Keratinocyte (primary cell): ENCODE measurements at regions not wholly inside any gene's neighbourhood (a gene's known extent, or its start where the extent isn't known, plus 50 kb on each side); places are given as distances from the start of the nearest gene placed in this dataset.

Source experiments
- DNase-seq: peaks from one replicate; pipeline ENCODE4 v3.0.0-alpha.2; 2011; ENCODE audit warnings: low read depth, missing footprints, low spot score
- FAIRE-seq: peaks from 2 replicates; lab custom pipeline; 2011; peaks lifted over from hg19 to GRCh38; lab: Jason Lieb, UNC
- H2AFZ ChIP-seq: 2 replicates; pipeline ENCODE4 v1.6.0; 2012; ENCODE audit warnings: low read length, control low read depth, inconsistent platforms; ENCODE audit not compliant: control insufficient read depth
- H3K27ac ChIP-seq: 2 replicates; pipeline ENCODE4 v1.5.1; 2011; ENCODE audit warnings: low read length; ENCODE audit not compliant: control insufficient read depth, insufficient read depth
- H3K27me3 ChIP-seq: 3 replicates; pipeline ENCODE4 v1.6.0; 2011; ENCODE audit warnings: low read length; ENCODE audit not compliant: control insufficient read depth, insufficient read depth; ENCODE audit errors: extremely low read depth
- H3K36me3 ChIP-seq, 2 experiments: 2 replicates in 1 of 2; 3 replicates in 1 of 2; pipeline ENCODE4 v1.5.1; 2011; ENCODE audit warnings: low read length in 2 of 2, mild to moderate bottlenecking in 1 of 2; ENCODE audit not compliant: control insufficient read depth in 2 of 2, insufficient read depth in 2 of 2; ENCODE audit errors: extremely low read depth in 1 of 2
- H3K4me1 ChIP-seq: 3 replicates; pipeline ENCODE4 v1.5.1; 2011; ENCODE audit warnings: low read length; ENCODE audit not compliant: control insufficient read depth, insufficient read depth; ENCODE audit errors: extremely low read depth
- H3K4me2 ChIP-seq: 3 replicates; pipeline ENCODE4 v1.6.0; 2011; ENCODE audit warnings: low read depth, low read length; ENCODE audit not compliant: control insufficient read depth, insufficient read depth; ENCODE audit errors: extremely low read depth
- H3K4me3 ChIP-seq, 3 experiments: fragments of 200-600 bp in 1 of 3; sonication (generic) in 1 of 3; 2 replicates in 2 of 3; 3 replicates in 1 of 3; pipeline ENCODE4 v1.5.1; 2011 to 2016; ENCODE audit warnings: low read length in 3 of 3, mild to moderate bottlenecking in 3 of 3, control low read depth in 2 of 3, inconsistent platforms in 1 of 3, low read depth in 1 of 3, mixed read lengths in 1 of 3, mixed run types in 1 of 3, moderate library complexity in 1 of 3; ENCODE audit not compliant: control insufficient read depth in 2 of 3, insufficient read depth in 2 of 3; ENCODE audit errors: extremely low read depth in 1 of 3
- H3K79me2 ChIP-seq: 2 replicates; pipeline ENCODE4 v1.6.0; 2012; ENCODE audit warnings: low read length; ENCODE audit not compliant: control insufficient read depth, insufficient read depth
- H3K9ac ChIP-seq: 3 replicates; pipeline ENCODE4 v1.6.0; 2011; ENCODE audit warnings: low read length; ENCODE audit not compliant: control insufficient read depth, insufficient read depth; ENCODE audit errors: extremely low read depth
- H3K9me1 ChIP-seq: 3 replicates; pipeline ENCODE4 v1.6.0; 2011; ENCODE audit warnings: low read length; ENCODE audit not compliant: control insufficient read depth, insufficient read depth; ENCODE audit errors: extremely low read depth
- H3K9me3 ChIP-seq: 2 replicates; pipeline ENCODE4 v1.5.1; 2012; ENCODE audit warnings: low read depth, low read length; ENCODE audit not compliant: control insufficient read depth
- H4K20me1 ChIP-seq: 3 replicates; pipeline ENCODE4 v1.6.0; 2011; ENCODE audit warnings: low read length; ENCODE audit not compliant: control insufficient read depth, insufficient read depth; ENCODE audit errors: extremely low read depth
- EZH2 ChIP-seq: IDR thresholded peaks from one replicate; pipeline ENCODE4 v1.6.1; 2012; ENCODE audit warnings: inconsistent platforms, mild to moderate bottlenecking, low read length, moderate library complexity
- dilution Hi-C: fragments of 300-500 bp; cut with MboI; formaldehyde crosslinking; loops from one replicate; pipeline ENCODE4 v1.7.0; 2020; ENCODE audit warnings: low sequenced_read_pairs; ENCODE audit not compliant: extremely low pct_ligation_motif_present
- TF ChIP-seq, protein P1 (sequence below), 3 experiments: IDR thresholded peaks in 1 of 3; conservative IDR thresholded peaks in 1 of 3; optimal IDR thresholded peaks in 1 of 3; 2 replicates in 2 of 3; 3 replicates in 1 of 3; pipeline versions ENCODE3 to v1.5.1; 2011; ENCODE audit warnings: low read length in 3 of 3, mild to moderate bottlenecking in 3 of 3, moderate library complexity in 2 of 3, control low read depth in 1 of 3, inconsistent platforms in 1 of 3; ENCODE audit not compliant: insufficient read depth in 2 of 3; ENCODE audit errors: extremely low read depth in 1 of 3

DNA sequence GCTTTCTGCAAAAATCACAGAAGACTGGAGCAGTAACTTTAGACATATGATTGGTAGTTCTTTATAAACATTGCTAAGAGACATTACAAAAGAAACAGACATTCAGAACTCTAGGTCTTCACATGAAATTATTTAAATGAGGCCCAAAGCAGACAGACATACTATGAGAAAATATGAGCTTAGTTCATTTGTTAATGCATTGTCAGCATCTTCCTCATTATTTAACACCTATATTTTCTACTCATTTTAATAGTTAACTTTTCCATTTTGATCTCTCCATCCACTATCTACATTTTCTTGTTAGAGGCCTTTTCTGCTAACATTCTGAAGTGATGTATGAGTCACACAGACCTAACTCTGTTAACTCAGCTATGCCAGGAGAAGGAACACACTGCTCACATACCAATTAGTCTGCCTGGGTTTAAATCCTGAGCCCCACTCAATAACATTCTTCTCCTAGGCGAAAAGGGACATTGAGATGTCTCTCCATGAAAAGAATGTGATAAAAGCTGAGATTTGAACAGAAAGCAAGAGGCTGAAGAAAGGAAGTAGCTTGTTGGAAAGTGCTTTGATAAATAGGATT is 400.3 kb upstream of the PKDCC start:
- H3K27ac ChIP-seq = no peak overlapping the region
- no peak overlapping the region for H2AFZ ChIP-seq
- no peaks in the 10 kb centered on the region for H3K79me2 ChIP-seq
- DNase-seq = no peak
- dilution Hi-C loops = no loop called here
- no peak for FAIRE-seq
- H3K9ac ChIP-seq = no peak overlapping the region
- no peaks in the 10 kb centered on the region for H3K9me3 ChIP-seq
- H3K27me3 ChIP-seq = no peaks in the 10 kb centered on the region
- no peaks in the 10 kb centered on the region for H3K9me1 ChIP-seq
- no peaks in the 10 kb centered on the region for H3K36me3 ChIP-seq
- H3K4me2 ChIP-seq = no peak overlapping the region
- no peaks in the 10 kb centered on the region for H4K20me1 ChIP-seq
- no peak for TF ChIP-seq EZH2
- TF ChIP-seq, protein P1, sequence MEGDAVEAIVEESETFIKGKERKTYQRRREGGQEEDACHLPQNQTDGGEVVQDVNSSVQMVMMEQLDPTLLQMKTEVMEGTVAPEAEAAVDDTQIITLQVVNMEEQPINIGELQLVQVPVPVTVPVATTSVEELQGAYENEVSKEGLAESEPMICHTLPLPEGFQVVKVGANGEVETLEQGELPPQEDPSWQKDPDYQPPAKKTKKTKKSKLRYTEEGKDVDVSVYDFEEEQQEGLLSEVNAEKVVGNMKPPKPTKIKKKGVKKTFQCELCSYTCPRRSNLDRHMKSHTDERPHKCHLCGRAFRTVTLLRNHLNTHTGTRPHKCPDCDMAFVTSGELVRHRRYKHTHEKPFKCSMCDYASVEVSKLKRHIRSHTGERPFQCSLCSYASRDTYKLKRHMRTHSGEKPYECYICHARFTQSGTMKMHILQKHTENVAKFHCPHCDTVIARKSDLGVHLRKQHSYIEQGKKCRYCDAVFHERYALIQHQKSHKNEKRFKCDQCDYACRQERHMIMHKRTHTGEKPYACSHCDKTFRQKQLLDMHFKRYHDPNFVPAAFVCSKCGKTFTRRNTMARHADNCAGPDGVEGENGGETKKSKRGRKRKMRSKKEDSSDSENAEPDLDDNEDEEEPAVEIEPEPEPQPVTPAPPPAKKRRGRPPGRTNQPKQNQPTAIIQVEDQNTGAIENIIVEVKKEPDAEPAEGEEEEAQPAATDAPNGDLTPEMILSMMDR (optimal IDR thresholded peaks at IDR 0.05 in 1 of 3, IDR thresholded peaks at IDR 0.05 in 1 of 3, conservative IDR thresholded peaks at IDR 0.05 in 1 of 3; ENCODE audit: extremely low read depth in 1 of 3, insufficient read depth in 2 of 3, low read length in 3 of 3) = no peak
- H3K4me3 ChIP-seq = no peak overlapping the region
- no peaks in the 10 kb centered on the region for H3K4me1 ChIP-seq

DNA sequence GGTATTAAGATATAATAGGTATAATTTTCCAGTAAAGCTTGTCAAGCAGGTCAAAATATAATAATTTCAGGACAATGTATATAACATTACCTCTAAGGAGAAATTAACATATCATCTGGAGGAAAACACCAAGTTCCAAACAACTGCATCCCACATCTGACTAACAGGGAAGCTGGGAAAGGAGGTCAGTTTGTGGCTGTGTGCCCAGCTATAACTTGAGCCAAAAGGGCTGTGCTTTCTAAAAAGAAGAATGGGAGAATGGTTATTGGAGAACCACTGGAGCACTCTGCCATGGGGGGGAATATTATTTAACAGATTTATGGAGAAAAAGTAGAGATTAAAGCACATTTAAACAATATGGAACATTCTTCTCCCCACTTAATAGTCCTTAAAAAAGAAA is 390.6 kb upstream of the PKDCC start:
- TF ChIP-seq, protein P1 (optimal IDR thresholded peaks at IDR 0.05 in 1 of 3, IDR thresholded peaks at IDR 0.05 in 1 of 3, conservative IDR thresholded peaks at IDR 0.05 in 1 of 3; ENCODE audit: extremely low read depth in 1 of 3, insufficient read depth in 2 of 3, low read length in 3 of 3) = no peak
- TF ChIP-seq EZH2 = no peak
- no peak overlapping the region for H3K9ac ChIP-seq
- H3K4me2 ChIP-seq = no peak overlapping the region
- H3K36me3 ChIP-seq = no peaks in the 10 kb centered on the region
- DNase-seq = no peak
- dilution Hi-C loops = no loop called here
- no peak overlapping the region for H3K4me3 ChIP-seq
- no peaks in the 10 kb centered on the region for H3K79me2 ChIP-seq
- no peaks in the 10 kb centered on the region for H4K20me1 ChIP-seq
- no peak overlapping the region for H3K27ac ChIP-seq
- FAIRE-seq = no peak
- no peaks in the 10 kb centered on the region for H3K9me1 ChIP-seq
- no peaks in the 10 kb centered on the region for H3K27me3 ChIP-seq
- no peak overlapping the region for H2AFZ ChIP-seq
- H3K4me1 ChIP-seq = no peaks in the 10 kb centered on the region
- no peaks in the 10 kb centered on the region for H3K9me3 ChIP-seq
